ENCODE measurements at regions not wholly inside any gene's neighbourhood (a gene's known extent, or its start where the extent isn't known, plus 50 kb on each side); places are given as distances from the start of the nearest gene placed in this dataset.

DNA sequence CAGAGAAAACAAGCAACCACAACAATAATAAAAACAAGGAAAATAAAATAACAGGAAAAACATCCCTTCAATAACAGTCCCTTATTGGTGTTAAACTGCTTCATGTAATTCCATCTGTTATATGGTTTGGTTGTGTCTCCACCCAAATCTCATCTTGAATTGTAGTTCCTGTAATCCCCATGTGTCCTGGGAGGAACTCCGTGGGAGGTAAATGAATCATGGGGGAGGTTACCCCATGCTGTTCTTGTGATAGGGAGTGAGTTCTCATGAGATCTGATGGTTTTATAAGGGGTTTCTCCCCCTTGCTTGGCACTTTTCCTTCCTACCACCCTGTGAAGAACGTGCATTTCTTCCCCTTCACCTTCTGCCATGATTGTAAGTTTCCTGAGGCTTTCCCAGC, 369.8 kb downstream of the TMEM232 start:
- DNase-seq (ENCODE audit: low read depth) = no peak

DNA sequence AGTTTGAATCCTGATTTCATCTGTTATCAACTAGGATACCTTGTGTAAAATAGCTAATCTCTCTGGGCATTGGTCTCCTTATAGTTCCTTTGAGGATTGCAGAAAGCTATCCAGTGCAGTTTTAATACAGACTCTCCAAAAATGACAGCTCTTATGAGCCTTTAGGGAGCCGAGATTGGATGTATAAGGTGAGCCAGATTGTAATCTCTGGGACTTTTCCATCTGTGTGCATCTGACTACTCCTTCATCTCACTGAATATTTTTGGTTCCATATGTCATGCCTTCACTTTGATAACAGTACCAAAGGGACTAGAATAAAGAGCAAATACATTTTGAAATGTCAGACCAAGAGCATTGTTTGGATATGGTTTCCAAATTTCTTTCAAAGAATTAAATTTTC, 367.2 kb downstream of the TMEM232 start:
- DNase-seq (ENCODE audit: low read depth) = no peak

DNA sequence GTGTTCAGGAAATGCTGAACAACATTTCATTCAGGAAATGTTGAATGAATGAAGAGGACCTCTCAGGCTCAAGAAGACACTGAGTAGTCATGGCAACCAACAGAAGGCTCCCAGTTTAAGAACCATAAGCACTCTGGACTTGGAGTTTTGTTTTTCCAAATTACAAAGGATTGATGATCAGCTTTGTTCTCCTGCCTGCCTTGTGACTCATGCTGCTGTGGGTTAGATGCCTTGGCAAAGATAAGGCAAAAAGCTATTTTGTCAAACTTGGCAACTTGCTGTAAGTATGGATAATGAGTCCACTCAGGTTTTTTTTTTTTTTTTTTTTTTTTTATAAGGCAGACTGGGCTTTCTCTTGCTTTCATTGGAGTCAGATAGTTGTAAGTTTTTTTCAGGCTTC, 365.0 kb downstream of the TMEM232 start:
- DNase-seq (ENCODE audit: low read depth) = no peak

GRCh38 chr5:110362261-110362660, 364.2 kb downstream of the TMEM232 start:
- no peak for DNase-seq (ENCODE audit: low read depth)

DNA sequence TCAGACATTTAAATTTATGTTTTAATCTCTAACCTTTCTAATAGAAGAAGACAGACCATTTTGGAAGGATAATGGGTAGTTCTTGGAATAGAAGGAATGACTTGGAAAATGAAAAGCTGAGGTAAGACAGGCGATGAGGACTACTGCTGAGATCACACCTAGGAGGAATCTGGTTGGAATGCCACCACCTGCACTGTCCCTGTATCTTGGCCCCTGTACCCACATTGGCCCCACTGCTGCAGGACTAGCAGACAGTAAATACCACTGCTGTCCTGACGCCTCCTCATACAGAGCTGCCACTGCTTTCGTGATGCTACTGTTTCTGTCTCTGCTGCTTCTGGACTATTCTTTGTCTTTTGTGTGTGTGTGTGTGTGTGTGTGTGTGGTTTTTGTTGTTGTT, 359.8 kb downstream of the TMEM232 start:
- no peak for DNase-seq (ENCODE audit: low read depth)

Data from stimulated activated CD4-positive, alpha-beta T cell treated with anti-CD3 and anti-CD28 coated beads, Interleukin-2, amount 100 ng/mL, for 4 hours (primary cell).